ENCODE measurements at regions not wholly inside any gene's neighbourhood (a gene's known extent, or its start where the extent isn't known, plus 50 kb on each side); places are given as distances from the start of the nearest gene placed in this dataset.

- no peak for TF ChIP-seq CTCF (IDR thresholded peaks at IDR 0.05)
- TF ChIP-seq POLR2AphosphoS5 (IDR thresholded peaks at IDR 0.05): no peak
Observed at GRCh38 chr4:22233230-22233629, 282.6 kb downstream of the ADGRA3 start.
